ENCODE measurements at regions not wholly inside any gene's neighbourhood (a gene's known extent, or its start where the extent isn't known, plus 50 kb on each side); places are given as distances from the start of the nearest gene placed in this dataset.

- TF ChIP-seq CTCF (IDR thresholded peaks at IDR 0.05) (no peak), POLR2A (IDR thresholded peaks at IDR 0.05) (no peak)
Measured at GRCh38 chr2:12066116-12066515, 319.7 kb downstream of the LPIN1 start.
